ENCODE measurements at regions not wholly inside any gene's neighbourhood (a gene's known extent, or its start where the extent isn't known, plus 50 kb on each side); places are given as distances from the start of the nearest gene placed in this dataset.

DNA sequence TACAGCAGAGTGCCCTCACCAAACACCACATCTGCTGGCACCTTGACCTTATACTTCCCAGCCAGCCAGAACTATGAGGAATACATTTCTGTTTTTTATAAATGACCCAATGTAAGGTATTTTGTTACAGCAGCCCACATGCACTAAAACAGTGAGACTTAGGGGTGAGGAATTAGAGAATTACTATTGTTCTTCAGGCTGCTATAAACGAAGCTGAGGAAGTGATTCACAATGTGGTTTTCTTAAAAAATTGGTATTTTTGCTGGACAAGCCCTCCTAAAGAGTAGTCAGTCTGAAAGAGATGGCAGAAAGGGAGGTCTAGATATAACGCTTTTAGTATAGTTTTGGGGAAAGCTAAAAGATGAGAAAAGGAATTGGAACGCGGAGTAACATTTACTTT, 101.0 kb downstream of the SLITRK6 start:
- TF ChIP-seq, protein P1, sequence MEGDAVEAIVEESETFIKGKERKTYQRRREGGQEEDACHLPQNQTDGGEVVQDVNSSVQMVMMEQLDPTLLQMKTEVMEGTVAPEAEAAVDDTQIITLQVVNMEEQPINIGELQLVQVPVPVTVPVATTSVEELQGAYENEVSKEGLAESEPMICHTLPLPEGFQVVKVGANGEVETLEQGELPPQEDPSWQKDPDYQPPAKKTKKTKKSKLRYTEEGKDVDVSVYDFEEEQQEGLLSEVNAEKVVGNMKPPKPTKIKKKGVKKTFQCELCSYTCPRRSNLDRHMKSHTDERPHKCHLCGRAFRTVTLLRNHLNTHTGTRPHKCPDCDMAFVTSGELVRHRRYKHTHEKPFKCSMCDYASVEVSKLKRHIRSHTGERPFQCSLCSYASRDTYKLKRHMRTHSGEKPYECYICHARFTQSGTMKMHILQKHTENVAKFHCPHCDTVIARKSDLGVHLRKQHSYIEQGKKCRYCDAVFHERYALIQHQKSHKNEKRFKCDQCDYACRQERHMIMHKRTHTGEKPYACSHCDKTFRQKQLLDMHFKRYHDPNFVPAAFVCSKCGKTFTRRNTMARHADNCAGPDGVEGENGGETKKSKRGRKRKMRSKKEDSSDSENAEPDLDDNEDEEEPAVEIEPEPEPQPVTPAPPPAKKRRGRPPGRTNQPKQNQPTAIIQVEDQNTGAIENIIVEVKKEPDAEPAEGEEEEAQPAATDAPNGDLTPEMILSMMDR (IDR thresholded peaks at IDR 0.05; ENCODE audit: control insufficient read depth, extremely low read depth, insufficient read depth), result no peak
- DNase-seq (ENCODE audit: low read depth), result no peak
- H3K4me3 ChIP-seq (ENCODE audit: low read depth, low read length), result no peak overlapping the region

DNA sequence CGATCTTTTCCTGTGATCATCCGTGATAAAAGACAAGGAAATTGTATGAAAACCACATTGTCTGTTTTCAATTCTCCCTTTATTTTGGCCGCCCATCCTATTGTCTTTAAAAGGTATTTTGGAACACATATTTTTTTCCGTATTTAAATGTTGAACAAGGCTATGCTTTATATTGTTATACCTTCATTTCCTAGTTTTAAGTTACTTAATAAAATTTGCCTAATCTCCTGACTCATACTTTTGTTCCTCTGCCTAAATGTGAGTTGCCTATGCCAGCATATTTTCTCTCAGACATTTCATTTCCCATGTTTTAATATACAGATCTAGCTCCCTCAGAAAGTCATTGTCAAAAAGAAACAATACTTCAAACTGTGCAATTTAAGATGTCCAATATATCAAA, 104.2 kb downstream of the SLITRK6 start:
- no peak for DNase-seq (ENCODE audit: low read depth)
- H3K4me3 ChIP-seq (ENCODE audit: low read depth, low read length), result no peak overlapping the region
- TF ChIP-seq, protein P1 (IDR thresholded peaks at IDR 0.05; ENCODE audit: control insufficient read depth, extremely low read depth, insufficient read depth), result no peak

DNA sequence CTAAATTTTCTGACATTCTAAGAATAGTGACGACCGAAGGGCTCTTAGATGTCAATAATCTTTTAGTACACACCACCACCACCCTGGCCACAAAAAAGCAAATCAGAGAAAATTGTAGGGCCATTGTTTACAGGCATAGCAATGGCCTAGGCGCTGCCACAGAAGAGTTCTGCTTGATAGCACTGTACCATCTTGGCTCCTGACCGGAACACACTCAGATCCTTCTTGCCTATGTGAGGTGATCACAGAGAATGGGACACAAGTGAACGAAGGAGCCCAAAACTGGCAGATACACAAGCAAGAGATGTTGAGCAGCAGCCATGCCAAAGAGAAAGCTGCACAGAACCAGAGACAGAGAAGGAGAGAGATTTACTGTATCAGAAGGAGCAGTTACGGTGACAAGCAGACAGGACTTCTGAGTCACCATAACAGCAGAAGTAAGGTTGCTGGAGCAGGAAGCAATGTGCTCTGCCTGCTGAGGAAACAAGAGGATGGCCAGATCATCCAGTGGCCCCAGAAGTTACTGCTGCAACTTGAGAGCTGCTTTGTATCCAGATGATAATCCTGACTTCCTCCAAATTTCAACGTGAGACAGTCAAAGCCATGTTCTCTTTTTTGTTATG, 105.2 kb downstream of the SLITRK6 start:
- no peak overlapping the region for H3K4me3 ChIP-seq (ENCODE audit: low read depth, low read length)
- TF ChIP-seq, protein P1 (IDR thresholded peaks at IDR 0.05; ENCODE audit: control insufficient read depth, extremely low read depth, insufficient read depth), result no peak
- DNase-seq (ENCODE audit: low read depth), result no peak

DNA sequence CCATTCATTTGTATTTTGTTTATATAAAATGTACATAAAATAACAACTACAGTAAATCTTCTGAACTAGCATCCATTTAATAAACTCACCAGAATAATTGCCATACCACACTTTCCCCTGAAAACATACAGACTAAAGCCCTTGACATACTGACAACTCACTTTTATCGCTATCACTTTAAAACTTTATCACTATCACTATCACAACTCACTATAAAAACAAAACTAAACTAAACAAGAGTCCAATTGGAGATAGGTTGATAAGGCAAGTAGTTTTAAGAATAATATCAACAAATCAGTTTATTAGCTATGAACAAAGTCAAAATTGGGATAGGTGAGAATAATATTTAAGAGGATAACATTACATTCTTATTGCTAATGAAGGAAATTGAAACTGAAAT, 108.9 kb downstream of the SLITRK6 start:
- no peak for DNase-seq (ENCODE audit: low read depth)
- H3K4me3 ChIP-seq (ENCODE audit: low read depth, low read length), result no peak overlapping the region
- TF ChIP-seq, protein P1 (IDR thresholded peaks at IDR 0.05; ENCODE audit: control insufficient read depth, extremely low read depth, insufficient read depth), result no peak

DNA sequence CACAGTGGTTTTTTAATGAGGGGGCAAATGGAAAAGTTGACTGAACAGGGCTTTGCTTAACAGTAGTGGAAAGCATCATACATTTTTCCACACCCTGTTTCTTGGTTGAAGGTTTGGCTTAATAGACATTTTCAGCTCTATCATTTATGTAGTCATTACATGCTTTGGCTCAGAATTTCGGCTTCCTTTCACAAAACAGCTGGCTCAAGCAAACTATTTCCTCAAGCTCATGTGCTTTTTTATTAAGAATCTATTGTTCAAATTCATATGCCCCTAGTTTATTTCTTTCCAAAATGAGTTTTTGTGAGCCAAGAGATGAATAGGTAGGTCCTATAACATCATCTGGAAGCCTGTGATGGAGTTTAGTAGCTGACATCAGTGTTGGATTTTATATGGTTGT, 113.8 kb downstream of the SLITRK6 start:
- H3K4me3 ChIP-seq (ENCODE audit: low read depth, low read length), result no peak overlapping the region
- DNase-seq (ENCODE audit: low read depth), result no peak
- TF ChIP-seq, protein P1 (IDR thresholded peaks at IDR 0.05; ENCODE audit: control insufficient read depth, extremely low read depth, insufficient read depth), result no peak

DNA sequence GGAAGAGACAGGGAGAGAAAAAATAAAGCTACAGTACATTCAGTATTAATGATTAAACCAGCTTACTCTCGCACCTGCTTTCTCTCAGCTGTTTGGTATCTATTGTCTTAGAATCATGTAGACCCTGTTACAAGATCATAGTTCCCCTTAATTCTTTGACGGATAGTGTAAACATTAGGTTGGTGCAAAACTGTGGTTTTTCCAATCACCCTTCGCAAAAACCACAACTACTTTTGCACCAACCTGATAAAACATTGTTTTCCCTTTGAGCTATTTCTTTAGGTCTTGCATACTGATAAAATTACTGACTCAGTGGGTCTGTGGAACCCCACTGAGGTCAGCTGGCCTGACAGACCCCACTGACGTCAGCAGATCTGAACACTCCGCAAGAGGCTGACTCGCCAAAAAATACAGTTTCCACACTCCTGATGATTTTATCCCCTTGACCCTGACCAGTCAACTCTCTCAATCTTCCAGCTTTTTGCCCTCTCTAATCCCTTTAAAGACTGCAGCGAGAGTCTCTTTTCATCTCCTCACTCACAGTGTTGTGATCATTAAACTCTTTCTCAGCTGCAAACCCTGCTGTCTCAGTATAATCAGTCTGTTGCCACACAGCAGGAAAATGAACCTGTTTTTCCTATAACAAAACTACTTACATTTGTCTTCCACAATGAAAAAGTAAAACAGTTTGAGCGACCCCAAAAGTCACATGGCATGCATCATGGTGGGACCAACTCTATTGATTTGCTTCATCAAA, 123.9 kb downstream of the SLITRK6 start:
- TF ChIP-seq, protein P1 (IDR thresholded peaks at IDR 0.05; ENCODE audit: control insufficient read depth, extremely low read depth, insufficient read depth), result no peak
- H3K4me3 ChIP-seq (ENCODE audit: low read depth, low read length), result no peak overlapping the region
- no peak for DNase-seq (ENCODE audit: low read depth)

Measured in LNCaP clone FGC (cell line).